ENCODE measurements at regions not wholly inside any gene's neighbourhood (a gene's known extent, or its start where the extent isn't known, plus 50 kb on each side); places are given as distances from the start of the nearest gene placed in this dataset.

DNA sequence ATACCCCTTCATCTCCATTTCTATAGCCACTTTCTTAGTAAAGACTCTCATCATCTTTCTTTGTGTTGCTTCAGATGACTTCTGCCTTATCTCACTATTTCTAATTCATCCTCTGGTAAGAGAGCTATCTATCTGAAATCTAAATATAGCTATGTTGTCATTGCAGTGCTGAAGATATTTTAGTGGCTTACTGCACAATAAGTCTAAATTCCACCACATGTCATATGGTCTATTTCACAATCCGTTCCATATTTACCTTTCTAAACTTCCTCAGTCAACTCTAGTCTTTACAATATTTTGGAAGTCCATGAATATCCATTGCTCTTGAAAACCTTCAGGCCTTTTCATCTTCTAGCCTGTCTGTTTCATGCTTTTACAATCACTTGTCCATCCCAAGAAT, 465.1 kb upstream of the SLC10A2 start:
- TF ChIP-seq, protein P1, sequence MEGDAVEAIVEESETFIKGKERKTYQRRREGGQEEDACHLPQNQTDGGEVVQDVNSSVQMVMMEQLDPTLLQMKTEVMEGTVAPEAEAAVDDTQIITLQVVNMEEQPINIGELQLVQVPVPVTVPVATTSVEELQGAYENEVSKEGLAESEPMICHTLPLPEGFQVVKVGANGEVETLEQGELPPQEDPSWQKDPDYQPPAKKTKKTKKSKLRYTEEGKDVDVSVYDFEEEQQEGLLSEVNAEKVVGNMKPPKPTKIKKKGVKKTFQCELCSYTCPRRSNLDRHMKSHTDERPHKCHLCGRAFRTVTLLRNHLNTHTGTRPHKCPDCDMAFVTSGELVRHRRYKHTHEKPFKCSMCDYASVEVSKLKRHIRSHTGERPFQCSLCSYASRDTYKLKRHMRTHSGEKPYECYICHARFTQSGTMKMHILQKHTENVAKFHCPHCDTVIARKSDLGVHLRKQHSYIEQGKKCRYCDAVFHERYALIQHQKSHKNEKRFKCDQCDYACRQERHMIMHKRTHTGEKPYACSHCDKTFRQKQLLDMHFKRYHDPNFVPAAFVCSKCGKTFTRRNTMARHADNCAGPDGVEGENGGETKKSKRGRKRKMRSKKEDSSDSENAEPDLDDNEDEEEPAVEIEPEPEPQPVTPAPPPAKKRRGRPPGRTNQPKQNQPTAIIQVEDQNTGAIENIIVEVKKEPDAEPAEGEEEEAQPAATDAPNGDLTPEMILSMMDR (IDR thresholded peaks at IDR 0.05) = no peak
- no peak for TF ChIP-seq POLR2A (IDR thresholded peaks at IDR 0.05)
